Vagina (tissue), 2 donors: ENCODE measurements at regions not wholly inside any gene's neighbourhood (a gene's known extent, or its start where the extent isn't known, plus 50 kb on each side); places are given as distances from the start of the nearest gene placed in this dataset.

Experiments
- DNase-seq, 2 donors: peaks; one replicate each; pipeline ENCODE4 v3.0.0-alpha.2; 2017; ENCODE audit errors: extremely low spot score in 2 of 2
- H3K27ac ChIP-seq: fragments of 200-600 bp; sonication (generic); one replicate; pipeline ENCODE4 v1.5.1; 2019
- H3K27me3 ChIP-seq: fragments of 200-600 bp; sonication (generic); one replicate; pipeline ENCODE4 v1.5.1; 2019
- H3K36me3 ChIP-seq, 2 donors: fragments of 200-600 bp; sonication (generic); one replicate each; pipeline ENCODE4 v1.5.1; 2017 to 2019
- H3K4me1 ChIP-seq: fragments of 200-600 bp; sonication (generic); one replicate; pipeline ENCODE4 v1.5.1; 2019
- H3K4me3 ChIP-seq, 2 donors: fragments of 200-600 bp; sonication (generic); 1 replicate in 1 of 2; 2 replicates in 1 of 2; pipeline ENCODE4 v1.5.1; 2016 to 2019
- H3K9me3 ChIP-seq: fragments of 200-600 bp; sonication (generic); one replicate; pipeline ENCODE4 v1.5.1; 2019
- POLR2A ChIP-seq, 2 donors: fragments of 450-650 bp; IDR thresholded peaks; one replicate each; pipeline ENCODE4 v1.6.1; 2017; ENCODE audit warnings: antibody characterized with exemption in 2 of 2, mild to moderate bottlenecking in 2 of 2, moderate library complexity in 2 of 2
- POLR2AphosphoS5 ChIP-seq, 2 donors: sonication (generic); formaldehyde crosslinking; IDR thresholded peaks; one replicate each; pipeline ENCODE4 v1.9.0; 2017; ENCODE audit warnings: antibody characterized with exemption in 2 of 2, mild to moderate bottlenecking in 2 of 2, low read depth in 1 of 2; ENCODE audit not compliant: insufficient read depth in 1 of 2
- intact Hi-C: fragments of 100-400 bp; cut with DNase I; formaldehyde crosslinking; loops from one replicate; pipeline ENCODE4 v1.15.1; 2023
- TF ChIP-seq, protein P1 (sequence below), 3 experiments: fragments of 450-650 bp in 2 of 3; fragments of 200-600 bp in 1 of 3; sonication (generic) in 1 of 3; IDR thresholded peaks; one replicate each; pipeline ENCODE4 v1.5.1; 2017 to 2019; ENCODE audit warnings: antibody characterized with exemption in 3 of 3, mild to moderate bottlenecking in 2 of 3, moderate library complexity in 2 of 3

DNA sequence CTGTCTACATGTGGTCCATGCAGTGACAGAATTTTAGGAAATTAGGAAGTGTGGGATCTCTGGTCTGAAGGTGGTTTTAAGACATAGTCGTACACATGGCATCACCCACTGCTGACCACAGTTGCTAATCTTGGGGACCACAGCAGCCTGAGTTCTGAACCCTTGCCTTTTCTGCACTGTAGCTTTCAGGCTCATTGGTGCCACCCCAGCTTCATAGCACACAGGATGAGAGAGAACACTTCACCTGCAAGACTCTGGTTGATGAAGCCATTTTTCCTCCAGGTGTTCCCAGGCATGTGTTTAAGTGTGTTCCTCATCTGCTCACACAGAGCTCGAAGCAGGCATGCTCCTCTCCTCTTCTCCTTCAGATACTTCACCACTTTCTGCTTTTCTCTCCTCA lies 68.2 kb upstream of the S1PR3 start:
- DNase-seq = no peak
- TF ChIP-seq, protein P1, sequence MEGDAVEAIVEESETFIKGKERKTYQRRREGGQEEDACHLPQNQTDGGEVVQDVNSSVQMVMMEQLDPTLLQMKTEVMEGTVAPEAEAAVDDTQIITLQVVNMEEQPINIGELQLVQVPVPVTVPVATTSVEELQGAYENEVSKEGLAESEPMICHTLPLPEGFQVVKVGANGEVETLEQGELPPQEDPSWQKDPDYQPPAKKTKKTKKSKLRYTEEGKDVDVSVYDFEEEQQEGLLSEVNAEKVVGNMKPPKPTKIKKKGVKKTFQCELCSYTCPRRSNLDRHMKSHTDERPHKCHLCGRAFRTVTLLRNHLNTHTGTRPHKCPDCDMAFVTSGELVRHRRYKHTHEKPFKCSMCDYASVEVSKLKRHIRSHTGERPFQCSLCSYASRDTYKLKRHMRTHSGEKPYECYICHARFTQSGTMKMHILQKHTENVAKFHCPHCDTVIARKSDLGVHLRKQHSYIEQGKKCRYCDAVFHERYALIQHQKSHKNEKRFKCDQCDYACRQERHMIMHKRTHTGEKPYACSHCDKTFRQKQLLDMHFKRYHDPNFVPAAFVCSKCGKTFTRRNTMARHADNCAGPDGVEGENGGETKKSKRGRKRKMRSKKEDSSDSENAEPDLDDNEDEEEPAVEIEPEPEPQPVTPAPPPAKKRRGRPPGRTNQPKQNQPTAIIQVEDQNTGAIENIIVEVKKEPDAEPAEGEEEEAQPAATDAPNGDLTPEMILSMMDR (IDR thresholded peaks at IDR 0.05) = no peak
- TF ChIP-seq POLR2A (IDR thresholded peaks at IDR 0.05) (no peak), POLR2AphosphoS5 (IDR thresholded peaks at IDR 0.05; ENCODE audit: insufficient read depth in 1 of 2, low read depth in 1 of 2) (no peak)
- Histone ChIP-seq H3K4me3 (no peak overlapping the region), H3K4me1 (peaks cover 5% of the 10 kb centered on the region), H3K27ac (no peak overlapping the region), H3K36me3 (no peaks in the 10 kb centered on the region), H3K9me3 (no peaks in the 10 kb centered on the region), H3K27me3 (no peaks in the 10 kb centered on the region)
- intact Hi-C loops = no loop called here

DNA sequence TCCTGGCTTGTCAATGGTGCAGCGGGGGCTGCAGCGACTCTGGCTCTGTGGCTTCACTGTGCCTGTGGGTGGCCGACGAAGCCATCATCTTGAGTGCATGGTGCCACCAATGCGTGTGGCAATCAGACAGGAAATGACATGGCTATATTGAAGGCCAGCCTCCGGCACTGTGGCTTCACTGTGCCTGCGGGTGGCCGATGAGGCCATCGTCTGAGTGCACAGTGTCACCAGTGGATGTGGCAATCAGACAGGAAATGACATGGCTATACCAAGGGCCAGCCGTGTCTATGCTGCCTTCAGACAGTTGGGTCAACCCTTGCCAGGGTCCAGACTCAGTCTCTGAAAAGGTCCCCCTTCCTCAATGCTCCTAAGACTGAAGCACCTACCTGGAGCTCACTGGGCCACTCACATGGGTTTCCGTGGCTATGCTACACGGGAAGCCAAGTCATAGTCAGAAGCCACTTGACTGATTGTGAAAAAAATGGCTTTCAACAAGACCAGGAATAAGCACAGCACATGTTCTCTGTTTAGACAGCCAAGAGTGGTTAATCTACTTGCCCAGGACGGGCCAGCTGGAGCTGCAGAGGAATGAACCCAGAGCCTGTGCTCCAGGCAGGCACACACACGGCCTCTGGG lies 67.5 kb upstream of the S1PR3 start:
- intact Hi-C loops = no loop called here

DNA sequence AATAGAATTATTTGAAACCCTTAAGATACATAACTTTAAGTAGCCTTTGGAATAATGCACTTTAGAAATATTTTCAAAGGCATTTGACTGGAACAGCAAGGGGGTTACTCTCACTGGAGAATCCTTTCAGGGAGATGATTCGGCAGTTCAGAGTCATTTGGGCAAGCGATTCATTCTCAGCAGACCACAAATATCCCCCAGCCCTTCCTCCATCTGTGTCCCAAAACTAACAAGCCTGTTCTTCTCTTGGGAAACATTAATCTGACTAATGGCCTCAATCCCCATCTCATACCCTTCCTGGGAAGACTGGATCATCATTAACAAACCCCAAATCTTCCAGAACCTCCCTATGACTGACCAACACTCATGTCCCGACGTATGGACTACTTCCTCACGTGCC lies 65.8 kb upstream of the S1PR3 start:
- no peaks in the 10 kb centered on the region for H3K36me3 ChIP-seq
- no peaks in the 10 kb centered on the region for H3K27me3 ChIP-seq
- no peaks in the 10 kb centered on the region for H3K9me3 ChIP-seq
- DNase-seq = no peak
- H3K4me1 ChIP-seq = peaks cover 5% of the 10 kb centered on the region
- TF ChIP-seq POLR2AphosphoS5 (IDR thresholded peaks at IDR 0.05; ENCODE audit: insufficient read depth in 1 of 2, low read depth in 1 of 2) = no peak
- TF ChIP-seq POLR2A (IDR thresholded peaks at IDR 0.05) = no peak
- TF ChIP-seq, protein P1 (IDR thresholded peaks at IDR 0.05) = no peak
- intact Hi-C loops = no loop called here
- no peak overlapping the region for H3K27ac ChIP-seq
- H3K4me3 ChIP-seq = no peak overlapping the region

More for the DNA sequence above, 67.5 kb upstream of the S1PR3 start:
- Histone ChIP-seq H3K27ac (no peak overlapping the region), H3K27me3 (no peaks in the 10 kb centered on the region), H3K36me3 (no peaks in the 10 kb centered on the region), H3K4me1 (peaks cover 5% of the 10 kb centered on the region), H3K4me3 (no peak overlapping the region), H3K9me3 (no peaks in the 10 kb centered on the region)
- DNase-seq = no peak
- no peak for TF ChIP-seq POLR2A (IDR thresholded peaks at IDR 0.05)
- TF ChIP-seq, protein P1 (IDR thresholded peaks at IDR 0.05) = no peak
- TF ChIP-seq POLR2AphosphoS5 (IDR thresholded peaks at IDR 0.05; ENCODE audit: insufficient read depth in 1 of 2, low read depth in 1 of 2) = no peak

DNA sequence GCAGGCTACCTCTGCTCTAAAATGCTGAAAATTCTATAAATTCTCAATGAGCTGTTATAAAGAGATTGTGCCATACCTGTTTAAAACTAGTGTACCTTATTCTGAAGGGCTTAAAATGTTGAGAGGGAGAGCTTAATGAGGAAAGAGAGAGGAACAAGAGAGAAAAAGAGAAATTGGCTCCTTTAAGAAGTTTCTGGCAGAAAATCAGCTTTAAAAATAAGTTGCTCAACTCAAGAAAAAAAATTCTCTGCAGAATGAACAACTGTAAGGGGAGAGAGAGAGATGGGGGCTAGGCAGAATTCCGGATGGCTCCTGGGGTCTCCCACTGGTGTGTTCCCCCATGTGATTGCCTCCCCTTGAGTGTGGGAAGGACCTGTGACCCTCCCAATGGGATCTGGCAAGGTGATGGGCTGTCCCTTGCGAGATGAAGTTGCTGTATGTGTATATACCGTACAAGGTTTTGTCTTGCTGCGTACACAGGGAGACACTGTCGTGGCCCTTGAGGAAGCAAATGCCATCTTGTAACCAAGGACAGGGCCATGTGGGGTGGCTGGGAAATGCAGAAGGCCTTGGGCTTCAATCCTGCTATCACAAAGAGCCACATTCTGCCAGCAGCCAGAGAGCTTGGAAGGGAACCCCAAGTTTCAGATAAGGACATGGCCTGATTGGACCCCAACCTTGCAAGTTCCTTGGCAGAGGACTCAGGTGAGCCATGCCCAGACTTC lies 64.3 kb upstream of the S1PR3 start:
- no peaks in the 10 kb centered on the region for H3K27me3 ChIP-seq
- TF ChIP-seq, protein P1 (IDR thresholded peaks at IDR 0.05) = no peak
- TF ChIP-seq POLR2AphosphoS5 (IDR thresholded peaks at IDR 0.05; ENCODE audit: insufficient read depth in 1 of 2, low read depth in 1 of 2) = no peak
- no peak for TF ChIP-seq POLR2A (IDR thresholded peaks at IDR 0.05)

DNA sequence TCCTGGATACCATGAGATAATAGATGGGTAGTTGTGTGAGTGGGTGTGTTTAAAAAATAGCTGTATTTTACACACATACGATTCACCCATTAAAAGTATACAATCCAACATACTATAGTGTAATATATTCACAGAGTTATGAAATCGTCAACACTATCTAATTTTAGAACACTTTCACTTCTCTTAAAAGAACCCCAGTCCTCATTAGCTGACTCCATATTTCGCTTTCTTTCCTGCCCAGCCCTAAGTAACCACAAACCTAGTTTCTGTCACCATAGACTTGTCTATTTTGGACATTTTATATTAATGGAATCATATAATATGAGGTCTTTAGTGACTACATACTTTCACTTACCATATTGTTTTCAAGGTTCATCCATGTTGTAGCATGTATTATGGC lies 63.8 kb upstream of the S1PR3 start:
- intact Hi-C loops = no loop called here
- H3K27me3 ChIP-seq = no peaks in the 10 kb centered on the region
- H3K9me3 ChIP-seq = no peaks in the 10 kb centered on the region
- no peak for DNase-seq
- H3K27ac ChIP-seq = no peak overlapping the region
- TF ChIP-seq POLR2AphosphoS5 (IDR thresholded peaks at IDR 0.05; ENCODE audit: insufficient read depth in 1 of 2, low read depth in 1 of 2) (no peak), POLR2A (IDR thresholded peaks at IDR 0.05) (no peak)
- TF ChIP-seq, protein P1 (IDR thresholded peaks at IDR 0.05) = no peak
- H3K36me3 ChIP-seq = no peaks in the 10 kb centered on the region
- H3K4me1 ChIP-seq = peaks cover 5% of the 10 kb centered on the region
- H3K4me3 ChIP-seq = no peak overlapping the region

More for the DNA sequence above, 64.3 kb upstream of the S1PR3 start:
- H3K27ac ChIP-seq = no peak overlapping the region
- H3K36me3 ChIP-seq = no peaks in the 10 kb centered on the region
- intact Hi-C loops = no loop called here
- H3K4me1 ChIP-seq = peaks cover 5% of the 10 kb centered on the region
- H3K4me3 ChIP-seq = no peak overlapping the region
- H3K9me3 ChIP-seq = no peaks in the 10 kb centered on the region
- DNase-seq = no peak
